ACC112 (cell line): ENCODE measurements at regions not wholly inside any gene's neighbourhood (a gene's known extent, or its start where the extent isn't known, plus 50 kb on each side); places are given as distances from the start of the nearest gene placed in this dataset.
"Not testable (repeated sequence)": the region's sequence is repeated elsewhere in the genome, so short reads cannot be mapped to it uniquely, and the experiment has no call there.

Source experiments
- H2AFZ ChIP-seq: fragments of 200-600 bp; sonication (generic); one replicate; pipeline ENCODE4 v1.6.0; 2017; ENCODE audit warnings: antibody characterized with exemption, low read length; ENCODE audit not compliant: unreplicated experiment
- H3K27ac ChIP-seq: fragments of 200-600 bp; sonication (generic); 2 replicates; pipeline ENCODE4 v1.5.1; 2014; ENCODE audit warnings: low read depth, mild to moderate bottlenecking, antibody characterized with exemption, low read length, moderate library complexity
- H3K27me3 ChIP-seq: fragments of 200-600 bp; sonication (generic); 2 replicates; pipeline ENCODE4 v1.6.1; 2014; ENCODE audit warnings: mild to moderate bottlenecking, antibody characterized with exemption, low read length, moderate library complexity, mixed read lengths; ENCODE audit not compliant: insufficient read depth
- H3K36me3 ChIP-seq: fragments of 200-600 bp; sonication (generic); 2 replicates; pipeline ENCODE4 v1.6.1; 2016; ENCODE audit warnings: mild to moderate bottlenecking, antibody characterized with exemption, low read length, moderate library complexity, mixed read lengths; ENCODE audit not compliant: insufficient read depth
- H3K4me1 ChIP-seq: fragments of 200-600 bp; sonication (generic); one replicate; pipeline ENCODE4 v1.6.1; 2016; ENCODE audit warnings: low read length, mixed read lengths; ENCODE audit not compliant: insufficient read depth, unreplicated experiment, control insufficient read depth
- H3K4me3 ChIP-seq: fragments of 200-600 bp; sonication (generic); 2 replicates; pipeline ENCODE4 v1.5.1; 2014; ENCODE audit warnings: mild to moderate bottlenecking, low read depth, low read length
- H3K79me2 ChIP-seq: fragments of 200-600 bp; sonication (generic); one replicate; pipeline ENCODE4 v1.6.0; 2016; ENCODE audit warnings: low read length; ENCODE audit not compliant: control insufficient read depth, unreplicated experiment, insufficient read depth

DNA sequence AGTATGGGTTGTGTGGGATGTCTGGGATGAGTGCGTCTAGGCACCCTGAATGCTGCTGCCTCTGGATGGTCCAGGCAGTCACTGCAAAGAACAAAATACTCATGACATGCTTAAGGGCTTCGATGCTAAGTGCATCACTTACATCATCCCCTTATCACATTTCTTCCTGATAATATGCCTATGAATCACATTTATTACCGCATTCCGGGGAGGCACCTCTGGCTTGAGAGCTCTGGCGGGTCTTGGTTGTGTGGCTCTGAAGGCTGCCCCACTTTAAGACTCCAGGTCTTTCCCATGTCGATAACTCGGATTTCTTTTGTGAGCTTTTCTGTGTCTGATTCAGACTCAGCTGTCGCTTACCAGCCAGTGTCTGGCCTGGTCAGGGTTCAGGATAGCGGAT is 1126.4 kb downstream of the TBC1D22A start:
- H3K36me3 ChIP-seq: no peaks in the 10 kb centered on the region
- H2AFZ ChIP-seq: no peak overlapping the region
- H3K27ac ChIP-seq: no peak overlapping the region
- H3K79me2 ChIP-seq: no peaks in the 10 kb centered on the region
- no peaks in the 10 kb centered on the region for H3K4me1 ChIP-seq
- no peaks in the 10 kb centered on the region for H3K27me3 ChIP-seq
- H3K4me3 ChIP-seq: no peak overlapping the region

DNA sequence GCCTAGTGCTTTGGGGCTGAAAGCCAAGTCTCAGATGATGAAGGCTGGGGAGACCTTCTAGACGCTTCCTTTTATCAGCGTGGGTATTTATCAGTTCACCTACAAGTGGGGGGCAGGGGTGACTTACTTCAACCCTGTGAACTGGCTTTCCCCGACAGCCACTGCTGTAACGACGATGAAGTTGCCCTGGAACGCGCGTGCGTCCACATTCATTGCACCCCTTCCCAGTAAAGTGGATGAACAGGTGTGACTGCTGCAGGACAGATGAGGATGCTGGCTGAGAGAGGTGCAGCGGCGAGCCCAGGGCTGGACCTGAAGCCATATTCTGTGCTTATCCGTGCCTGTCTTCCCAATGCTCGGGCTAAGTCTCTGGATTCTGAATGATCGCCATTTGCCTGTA is 1122.3 kb downstream of the TBC1D22A start:
- no peaks in the 10 kb centered on the region for H3K4me1 ChIP-seq
- H3K4me3 ChIP-seq: no peak overlapping the region
- no peaks in the 10 kb centered on the region for H3K79me2 ChIP-seq
- no peak overlapping the region for H2AFZ ChIP-seq
- H3K36me3 ChIP-seq: no peaks in the 10 kb centered on the region
- no peaks in the 10 kb centered on the region for H3K27me3 ChIP-seq
- no peak overlapping the region for H3K27ac ChIP-seq

GRCh38 chr22:47884200-47884599 is 1121.8 kb downstream of the TBC1D22A start:
- no peaks in the 10 kb centered on the region for H3K79me2 ChIP-seq
- no peaks in the 10 kb centered on the region for H3K36me3 ChIP-seq
- no peak overlapping the region for H2AFZ ChIP-seq
- no peaks in the 10 kb centered on the region for H3K4me1 ChIP-seq
- H3K27me3 ChIP-seq: no peaks in the 10 kb centered on the region
- H3K4me3 ChIP-seq: no peak overlapping the region
- H3K27ac ChIP-seq: no peak overlapping the region

GRCh38 chr22:47883757-47884156 is 1121.3 kb downstream of the TBC1D22A start:
- no peaks in the 10 kb centered on the region for H3K79me2 ChIP-seq
- no peak overlapping the region for H2AFZ ChIP-seq
- no peaks in the 10 kb centered on the region for H3K4me1 ChIP-seq
- H3K27me3 ChIP-seq: no peaks in the 10 kb centered on the region
- no peaks in the 10 kb centered on the region for H3K36me3 ChIP-seq
- no peak overlapping the region for H3K4me3 ChIP-seq
- no peak overlapping the region for H3K27ac ChIP-seq

DNA sequence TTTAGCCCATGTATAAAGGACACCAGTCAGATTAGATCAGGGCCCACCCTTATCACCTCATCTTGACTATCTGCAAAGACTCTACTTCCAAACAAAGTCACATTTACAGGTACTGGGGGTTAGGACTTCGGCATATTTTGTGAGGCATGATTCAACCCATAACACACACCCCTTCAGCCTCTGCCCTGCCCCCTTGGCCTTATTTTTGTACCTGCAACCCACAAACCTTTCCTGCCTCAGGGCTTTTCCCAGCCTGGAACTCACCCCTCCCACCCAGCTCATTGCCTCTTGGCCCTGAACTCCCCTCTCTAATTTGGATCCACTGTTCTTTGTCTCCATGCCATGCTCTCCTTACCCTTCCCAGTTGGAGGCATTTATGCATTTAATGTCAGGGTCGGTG is 1116.9 kb downstream of the TBC1D22A start:
- H3K4me3 ChIP-seq: no peak overlapping the region
- no peaks in the 10 kb centered on the region for H3K27me3 ChIP-seq
- H3K4me1 ChIP-seq: no peaks in the 10 kb centered on the region
- H3K27ac ChIP-seq: no peak overlapping the region
- no peaks in the 10 kb centered on the region for H3K36me3 ChIP-seq
- no peaks in the 10 kb centered on the region for H3K79me2 ChIP-seq
- H2AFZ ChIP-seq: no peak overlapping the region

- no peaks in the 10 kb centered on the region for H3K79me2 ChIP-seq
- H3K27ac ChIP-seq: no peak overlapping the region
- no peaks in the 10 kb centered on the region for H3K4me1 ChIP-seq
- no peak overlapping the region for H2AFZ ChIP-seq
- H3K27me3 ChIP-seq: no peaks in the 10 kb centered on the region
- no peaks in the 10 kb centered on the region for H3K36me3 ChIP-seq
- no peak overlapping the region for H3K4me3 ChIP-seq
Measured at GRCh38 chr22:47878460-47878859, 1116.0 kb downstream of the TBC1D22A start.

GRCh38 chr22:47872761-47873535 is 1110.5 kb downstream of the TBC1D22A start:
- H3K27ac ChIP-seq: no peak overlapping the region

DNA sequence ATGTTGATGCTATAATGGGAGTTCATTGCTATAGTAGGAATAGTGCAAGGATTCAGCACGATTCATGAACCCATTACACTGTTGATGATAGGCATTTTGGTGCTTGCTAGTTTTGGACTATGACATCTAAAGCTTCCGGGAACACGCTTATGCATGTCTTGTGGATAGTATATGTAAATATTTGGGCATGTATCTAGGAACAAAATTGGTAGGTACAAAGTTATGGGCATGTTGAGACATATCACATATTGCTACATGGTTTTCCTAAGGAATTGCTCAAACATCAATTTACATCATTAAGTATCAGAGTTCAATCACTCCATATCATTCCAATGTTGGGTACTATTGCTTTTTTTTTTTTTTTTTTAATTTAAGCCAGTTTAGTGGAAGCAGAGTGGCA is 1103.2 kb downstream of the TBC1D22A start:
- H3K27ac ChIP-seq: no peak overlapping the region
- no peak overlapping the region for H2AFZ ChIP-seq
- H3K27me3 ChIP-seq: no peaks in the 10 kb centered on the region
- H3K4me1 ChIP-seq: no peaks in the 10 kb centered on the region
- no peaks in the 10 kb centered on the region for H3K36me3 ChIP-seq
- no peaks in the 10 kb centered on the region for H3K79me2 ChIP-seq
- H3K4me3 ChIP-seq: no peak overlapping the region

More at GRCh38 chr22:47872761-47873535, 1110.5 kb downstream of the TBC1D22A start:
- no peaks in the 10 kb centered on the region for H3K27me3 ChIP-seq
- H3K4me1 ChIP-seq: no peaks in the 10 kb centered on the region
- no peaks in the 10 kb centered on the region for H3K36me3 ChIP-seq
- no peak overlapping the region for H3K4me3 ChIP-seq
- no peak overlapping the region for H2AFZ ChIP-seq
- H3K79me2 ChIP-seq: no peaks in the 10 kb centered on the region

- H3K27me3 ChIP-seq: no peaks in the 10 kb centered on the region
- H3K79me2 ChIP-seq: no peaks in the 10 kb centered on the region
Measured at GRCh38 chr22:47862394-47862793, 1099.9 kb downstream of the TBC1D22A start.

DNA sequence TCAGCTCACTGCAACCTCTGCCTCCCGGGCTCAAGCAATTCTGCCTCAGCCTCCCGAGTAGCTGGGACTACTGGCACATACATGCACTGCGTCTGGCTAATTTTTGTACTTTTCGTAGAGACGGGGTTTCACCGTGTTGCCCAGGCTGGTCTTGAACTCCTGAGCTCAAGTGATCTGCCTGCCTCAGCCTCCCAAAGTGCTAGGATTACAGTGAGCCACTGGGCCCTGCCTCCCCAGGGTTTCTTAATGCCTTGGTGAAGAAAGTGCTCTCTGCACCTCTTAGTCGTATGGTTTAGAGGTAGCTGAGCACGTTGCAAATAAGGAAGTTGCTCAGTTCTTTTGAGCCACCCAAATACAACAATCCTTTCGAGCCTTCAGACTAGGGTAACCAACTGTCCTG is 1098.5 kb downstream of the TBC1D22A start:
- H3K79me2 ChIP-seq, H3K4me1 ChIP-seq, H3K27ac ChIP-seq, H3K36me3 ChIP-seq, H3K27me3 ChIP-seq, H2AFZ ChIP-seq, H3K4me3 ChIP-seq: not testable (repeated sequence)

More at GRCh38 chr22:47862394-47862793, 1099.9 kb downstream of the TBC1D22A start:
- Histone ChIP-seq H3K4me1 (no peaks in the 10 kb centered on the region), H3K4me3 (no peak overlapping the region), H2AFZ (no peak overlapping the region), H3K27ac (no peak overlapping the region), H3K36me3 (no peaks in the 10 kb centered on the region)

- H3K4me3 ChIP-seq: no peak overlapping the region
- no peaks in the 10 kb centered on the region for H3K36me3 ChIP-seq
- H3K27me3 ChIP-seq: no peaks in the 10 kb centered on the region
- H3K79me2 ChIP-seq: no peaks in the 10 kb centered on the region
- H3K27ac ChIP-seq: no peak overlapping the region
- no peaks in the 10 kb centered on the region for H3K4me1 ChIP-seq
- no peak overlapping the region for H2AFZ ChIP-seq
Measured at GRCh38 chr22:47859881-47860525, 1097.6 kb downstream of the TBC1D22A start.
